ENCODE measurements at regions not wholly inside any gene's neighbourhood (a gene's known extent, or its start where the extent isn't known, plus 50 kb on each side); places are given as distances from the start of the nearest gene placed in this dataset.

DNA sequence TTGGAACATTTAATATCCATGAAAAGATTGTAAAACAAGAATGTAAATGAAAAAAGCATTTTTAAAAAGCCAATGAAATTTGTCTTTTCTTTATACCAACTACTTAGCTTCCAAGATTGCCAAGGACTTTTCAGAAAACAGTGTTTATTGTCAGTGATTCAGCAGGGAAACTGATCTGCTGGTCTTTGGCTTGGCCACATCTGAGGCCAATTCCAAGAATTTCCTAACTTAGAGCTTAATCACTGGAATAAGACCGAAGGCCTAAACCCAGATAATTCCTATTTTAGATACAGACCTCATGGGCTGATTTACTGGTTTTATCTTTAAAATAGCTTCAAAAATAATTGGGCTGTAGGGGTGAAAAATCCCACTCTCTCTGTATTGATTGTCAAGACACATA lies 260.5 kb upstream of the RORA start:
- H3K9me3 ChIP-seq (ENCODE audit: control insufficient read depth in 2 of 2, low read length in 2 of 2), result no peaks in the 10 kb centered on the region
- Mint-ChIP-seq H3K27ac (no peak overlapping the region), H3K27me3 (peaks cover 22% of the 10 kb centered on the region), H3K4me3 (no peak overlapping the region), H3K4me1 (no peaks in the 10 kb centered on the region), H3K36me3 (no peaks in the 10 kb centered on the region), H3K9me3 (peaks cover 0 to 5% (median 0%) of the 10 kb centered on the region in 7 donors)
- H3K36me3 ChIP-seq (ENCODE audit: control insufficient read depth, insufficient read depth, low read length), result no peaks in the 10 kb centered on the region
- ATAC-seq (ENCODE audit: low read depth in 2 of 2) (no peak), DNase-seq (no peak)
- no peak overlapping the region for H3K27ac ChIP-seq (ENCODE audit: insufficient read depth, low read length, poor library complexity, severe bottlenecking)
- no peaks in the 10 kb centered on the region for H3K4me1 ChIP-seq (ENCODE audit: control insufficient read depth, insufficient read depth, low read length, poor library complexity, severe bottlenecking)
- no peak overlapping the region for H3K4me3 ChIP-seq (ENCODE audit: low read depth, low read length)
- peaks cover 3% of the 10 kb centered on the region for H3K27me3 ChIP-seq (ENCODE audit: control insufficient read depth, insufficient read depth, low read length)

DNA sequence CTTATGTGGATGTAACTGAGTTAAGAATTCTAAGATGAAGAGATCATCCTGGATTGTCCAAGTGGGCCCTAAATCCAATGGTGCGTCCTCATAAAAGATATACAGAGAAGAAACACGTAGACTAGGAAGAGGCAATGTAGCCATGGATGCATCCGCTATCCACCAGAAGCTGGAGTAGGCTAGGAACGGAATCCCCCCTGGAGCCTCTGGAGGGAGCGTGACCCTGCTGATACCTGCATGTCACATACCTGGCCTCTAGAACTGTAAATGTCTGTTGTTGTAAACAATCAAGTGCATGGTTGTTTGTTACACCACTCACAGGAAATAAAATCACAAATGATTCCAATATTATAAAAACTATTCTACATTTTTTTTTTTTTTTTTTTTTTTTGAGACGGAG lies 254.5 kb upstream of the RORA start:
- Histone ChIP-seq H3K9me3 (ENCODE audit: control insufficient read depth in 2 of 2, low read length in 2 of 2) (no peaks in the 10 kb centered on the region), H3K36me3 (ENCODE audit: control insufficient read depth, insufficient read depth, low read length) (no peaks in the 10 kb centered on the region), H3K27ac (ENCODE audit: insufficient read depth, low read length, poor library complexity, severe bottlenecking) (no peak overlapping the region), H3K27me3 (ENCODE audit: control insufficient read depth, insufficient read depth, low read length) (no peaks in the 10 kb centered on the region), H3K4me3 (ENCODE audit: low read depth, low read length) (no peak overlapping the region), H3K4me1 (ENCODE audit: control insufficient read depth, insufficient read depth, low read length, poor library complexity, severe bottlenecking) (no peaks in the 10 kb centered on the region)
- Mint-ChIP-seq H3K27me3 (peaks cover 13% of the 10 kb centered on the region), H3K9me3 (peaks cover 0 to 5% (median 0%) of the 10 kb centered on the region in 7 donors), H3K4me1 (no peaks in the 10 kb centered on the region), H3K27ac (no peak overlapping the region), H3K36me3 (no peaks in the 10 kb centered on the region), H3K4me3 (no peak overlapping the region)
- ATAC-seq (ENCODE audit: low read depth in 2 of 2) (no peak), DNase-seq (no peak)

DNA sequence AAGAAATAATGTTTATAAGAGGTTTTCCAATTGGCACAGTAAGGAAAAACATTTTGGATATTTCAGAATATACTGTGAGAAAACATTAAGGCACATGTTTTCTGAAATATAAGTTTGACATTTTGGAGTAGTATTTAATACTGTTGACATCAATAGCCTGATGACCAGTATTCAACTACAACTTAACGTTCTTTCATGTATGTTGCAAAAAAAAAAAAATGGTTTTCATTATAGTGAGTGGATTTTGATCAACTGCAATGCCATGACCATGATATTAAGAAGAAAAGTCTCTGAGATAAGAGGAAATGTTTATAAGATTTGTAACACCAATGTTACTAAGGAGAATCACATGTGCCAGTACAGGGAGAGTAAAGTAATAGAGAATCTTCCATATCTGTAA lies 252.8 kb upstream of the RORA start:
- no peaks in the 10 kb centered on the region for H3K27me3 ChIP-seq (ENCODE audit: control insufficient read depth, insufficient read depth, low read length)
- H3K36me3 Mint-ChIP-seq, result no peaks in the 10 kb centered on the region
- peaks cover 0 to 2% (median 0%) of the 10 kb centered on the region in 7 donors for H3K9me3 Mint-ChIP-seq
- H3K4me3 Mint-ChIP-seq, result no peak overlapping the region
- no peak overlapping the region for H3K4me3 ChIP-seq (ENCODE audit: low read depth, low read length)
- no peak overlapping the region for H3K27ac ChIP-seq (ENCODE audit: insufficient read depth, low read length, poor library complexity, severe bottlenecking)
- no peaks in the 10 kb centered on the region for H3K36me3 ChIP-seq (ENCODE audit: control insufficient read depth, insufficient read depth, low read length)
- no peak overlapping the region for H3K27ac Mint-ChIP-seq
- no peak for DNase-seq
- no peaks in the 10 kb centered on the region for H3K9me3 ChIP-seq (ENCODE audit: control insufficient read depth in 2 of 2, low read length in 2 of 2)
- ATAC-seq (ENCODE audit: low read depth in 2 of 2), result no peak
- no peaks in the 10 kb centered on the region for H3K4me1 ChIP-seq (ENCODE audit: control insufficient read depth, insufficient read depth, low read length, poor library complexity, severe bottlenecking)
- H3K27me3 Mint-ChIP-seq, result peaks cover 9% of the 10 kb centered on the region
- H3K4me1 Mint-ChIP-seq, result no peaks in the 10 kb centered on the region

DNA sequence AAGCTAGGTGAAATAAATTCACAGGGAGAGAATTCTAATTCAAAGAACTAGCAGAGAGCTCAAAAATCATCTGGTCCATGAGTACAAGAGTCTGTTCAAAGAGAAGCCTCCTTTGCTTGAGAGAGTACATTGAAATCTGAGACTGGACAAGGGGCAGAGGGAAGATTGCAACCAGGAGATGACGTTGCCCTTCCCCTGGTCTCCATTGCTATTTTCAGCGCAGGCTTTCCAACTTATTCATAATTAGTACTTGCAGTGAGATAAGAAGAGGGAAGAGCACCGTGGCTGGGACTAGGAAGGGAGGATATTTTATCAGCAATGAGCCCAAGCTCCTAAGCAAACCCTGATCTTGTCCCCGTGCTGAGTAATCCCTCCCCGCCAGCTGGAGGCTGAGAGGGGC lies 251.8 kb upstream of the RORA start:
- no peaks in the 10 kb centered on the region for H3K36me3 Mint-ChIP-seq
- no peak overlapping the region for H3K27ac ChIP-seq (ENCODE audit: insufficient read depth, low read length, poor library complexity, severe bottlenecking)
- H3K4me1 ChIP-seq (ENCODE audit: control insufficient read depth, insufficient read depth, low read length, poor library complexity, severe bottlenecking), result no peaks in the 10 kb centered on the region
- H3K36me3 ChIP-seq (ENCODE audit: control insufficient read depth, insufficient read depth, low read length), result no peaks in the 10 kb centered on the region
- no peaks in the 10 kb centered on the region for H3K9me3 ChIP-seq (ENCODE audit: control insufficient read depth in 2 of 2, low read length in 2 of 2)
- DNase-seq (no peak), ATAC-seq (ENCODE audit: low read depth in 2 of 2) (no peak)
- H3K9me3 Mint-ChIP-seq, result peaks cover 0 to 2% (median 0%) of the 10 kb centered on the region in 7 donors
- no peak overlapping the region for H3K27ac Mint-ChIP-seq
- H3K4me3 Mint-ChIP-seq, result no peak overlapping the region
- H3K4me1 Mint-ChIP-seq, result no peaks in the 10 kb centered on the region
- peaks cover 9% of the 10 kb centered on the region for H3K27me3 Mint-ChIP-seq
- H3K4me3 ChIP-seq (ENCODE audit: low read depth, low read length), result no peak overlapping the region
- H3K27me3 ChIP-seq (ENCODE audit: control insufficient read depth, insufficient read depth, low read length), result no peaks in the 10 kb centered on the region

DNA sequence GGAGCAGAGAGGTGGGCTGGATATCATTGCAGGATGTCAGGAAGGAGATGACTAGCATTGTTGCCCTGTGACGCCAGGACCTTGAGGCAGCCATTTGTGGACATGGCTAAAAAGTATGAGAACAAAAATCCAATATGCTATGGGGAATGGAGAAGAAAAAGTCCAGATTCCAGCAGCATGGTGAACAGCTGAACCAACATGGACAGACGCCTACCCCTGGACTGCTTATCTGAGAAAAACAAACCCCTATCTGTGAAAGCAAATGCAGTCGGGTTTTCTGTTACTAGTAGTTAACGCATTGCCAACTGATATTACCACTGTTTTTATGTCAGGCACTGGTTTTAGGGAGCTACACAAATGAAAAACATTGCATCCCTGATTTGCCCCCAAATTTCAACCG lies 251.2 kb upstream of the RORA start:
- Mint-ChIP-seq H3K9me3 (peaks cover 0 to 2% (median 0%) of the 10 kb centered on the region in 7 donors), H3K36me3 (no peaks in the 10 kb centered on the region), H3K4me3 (no peak overlapping the region), H3K27me3 (peaks cover 7% of the 10 kb centered on the region), H3K27ac (no peak overlapping the region), H3K4me1 (no peaks in the 10 kb centered on the region)
- no peaks in the 10 kb centered on the region for H3K27me3 ChIP-seq (ENCODE audit: control insufficient read depth, insufficient read depth, low read length)
- no peak for ATAC-seq (ENCODE audit: low read depth in 2 of 2)
- no peaks in the 10 kb centered on the region for H3K4me1 ChIP-seq (ENCODE audit: control insufficient read depth, insufficient read depth, low read length, poor library complexity, severe bottlenecking)
- no peak overlapping the region for H3K27ac ChIP-seq (ENCODE audit: insufficient read depth, low read length, poor library complexity, severe bottlenecking)
- DNase-seq, result no peak
- H3K4me3 ChIP-seq (ENCODE audit: low read depth, low read length), result no peak overlapping the region
- no peaks in the 10 kb centered on the region for H3K9me3 ChIP-seq (ENCODE audit: control insufficient read depth in 2 of 2, low read length in 2 of 2)
- H3K36me3 ChIP-seq (ENCODE audit: control insufficient read depth, insufficient read depth, low read length), result no peaks in the 10 kb centered on the region

DNA sequence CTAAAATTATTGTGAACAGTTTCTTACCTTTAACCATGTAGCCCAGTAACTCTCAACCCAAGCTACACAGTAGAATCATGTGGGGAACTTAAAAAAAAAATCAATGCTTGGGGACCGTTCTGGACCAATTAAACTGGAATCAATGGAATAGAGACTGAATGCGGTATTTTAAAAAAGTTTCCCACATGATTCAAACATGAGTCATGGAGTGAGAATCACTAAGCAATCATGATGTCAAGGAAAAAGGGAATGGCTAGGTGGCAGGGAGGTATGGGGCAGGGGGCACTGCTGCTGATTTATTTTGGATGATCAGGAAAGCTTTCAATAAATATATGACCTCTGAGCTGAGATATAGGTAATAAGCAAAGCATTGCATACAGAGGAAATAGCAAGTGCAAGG lies 250.5 kb upstream of the RORA start:
- DNase-seq (no peak), ATAC-seq (ENCODE audit: low read depth in 2 of 2) (no peak)
- Mint-ChIP-seq H3K27me3 (peaks cover under 1% of the 10 kb centered on the region), H3K4me1 (no peaks in the 10 kb centered on the region), H3K27ac (no peak overlapping the region), H3K4me3 (no peak overlapping the region), H3K36me3 (no peaks in the 10 kb centered on the region), H3K9me3 (peaks cover 0 to 2% (median 0%) of the 10 kb centered on the region in 7 donors)
- H3K9me3 ChIP-seq (ENCODE audit: control insufficient read depth in 2 of 2, low read length in 2 of 2), result no peaks in the 10 kb centered on the region
- no peak overlapping the region for H3K4me3 ChIP-seq (ENCODE audit: low read depth, low read length)
- H3K27ac ChIP-seq (ENCODE audit: insufficient read depth, low read length, poor library complexity, severe bottlenecking), result no peak overlapping the region
- H3K4me1 ChIP-seq (ENCODE audit: control insufficient read depth, insufficient read depth, low read length, poor library complexity, severe bottlenecking), result no peaks in the 10 kb centered on the region
- H3K27me3 ChIP-seq (ENCODE audit: control insufficient read depth, insufficient read depth, low read length), result no peaks in the 10 kb centered on the region
- H3K36me3 ChIP-seq (ENCODE audit: control insufficient read depth, insufficient read depth, low read length), result no peaks in the 10 kb centered on the region

DNA sequence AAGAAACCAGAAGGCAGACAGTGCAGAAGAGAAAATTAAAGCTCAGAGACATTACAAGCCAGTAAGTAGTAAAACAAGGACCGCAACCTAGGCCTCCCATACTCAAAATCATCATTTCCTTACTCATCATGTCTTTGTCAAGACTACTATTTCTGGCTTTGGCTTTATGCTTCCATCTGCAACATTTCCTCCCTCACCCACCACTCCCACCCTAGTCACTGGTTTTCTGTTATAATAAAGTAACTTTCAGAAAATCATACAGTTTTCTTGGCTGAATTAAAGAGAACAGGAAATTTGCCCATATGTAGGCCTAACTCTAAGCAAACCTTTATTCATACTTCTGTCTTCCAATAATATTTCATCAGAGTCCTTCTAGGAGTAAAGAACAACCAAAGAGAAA lies 247.6 kb upstream of the RORA start:
- H3K27ac Mint-ChIP-seq, result no peak overlapping the region
- Histone ChIP-seq H3K4me3 (ENCODE audit: low read depth, low read length) (no peak overlapping the region), H3K27me3 (ENCODE audit: control insufficient read depth, insufficient read depth, low read length) (no peaks in the 10 kb centered on the region), H3K27ac (ENCODE audit: insufficient read depth, low read length, poor library complexity, severe bottlenecking) (no peak overlapping the region), H3K9me3 (ENCODE audit: control insufficient read depth in 2 of 2, low read length in 2 of 2) (no peaks in the 10 kb centered on the region), H3K4me1 (ENCODE audit: control insufficient read depth, insufficient read depth, low read length, poor library complexity, severe bottlenecking) (no peaks in the 10 kb centered on the region), H3K36me3 (ENCODE audit: control insufficient read depth, insufficient read depth, low read length) (no peaks in the 10 kb centered on the region)
- H3K27me3 Mint-ChIP-seq, result no peaks in the 10 kb centered on the region
- ATAC-seq (ENCODE audit: low read depth in 2 of 2), result no peak
- H3K9me3 Mint-ChIP-seq, result peaks cover 0 to 3% (median 0%) of the 10 kb centered on the region in 7 donors
- no peaks in the 10 kb centered on the region for H3K36me3 Mint-ChIP-seq
- no peaks in the 10 kb centered on the region for H3K4me1 Mint-ChIP-seq
- DNase-seq, result no peak
- no peak overlapping the region for H3K4me3 Mint-ChIP-seq

DNA sequence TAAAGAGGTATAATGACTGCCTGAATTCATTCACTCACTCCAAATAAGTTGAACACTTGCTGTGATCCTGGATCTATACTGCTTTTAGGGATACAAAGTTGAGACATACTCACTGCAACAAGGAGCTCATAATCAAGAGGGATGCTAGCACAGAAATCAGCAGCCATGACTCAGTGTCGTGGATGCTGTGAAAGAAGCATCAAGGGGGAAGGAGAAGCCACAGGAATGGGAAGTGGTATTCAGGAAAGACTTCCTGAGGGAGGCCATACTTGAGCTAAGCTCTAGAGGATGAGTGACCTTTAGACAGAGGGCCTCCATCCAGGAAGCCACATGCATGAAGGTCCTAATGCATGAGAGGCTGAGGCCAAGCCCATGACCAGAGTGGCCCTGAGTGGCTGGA lies 245.7 kb upstream of the RORA start:
- Histone ChIP-seq H3K4me1 (ENCODE audit: control insufficient read depth, insufficient read depth, low read length, poor library complexity, severe bottlenecking) (no peaks in the 10 kb centered on the region), H3K27me3 (ENCODE audit: control insufficient read depth, insufficient read depth, low read length) (no peaks in the 10 kb centered on the region), H3K4me3 (ENCODE audit: low read depth, low read length) (no peak overlapping the region), H3K27ac (ENCODE audit: insufficient read depth, low read length, poor library complexity, severe bottlenecking) (no peak overlapping the region), H3K9me3 (ENCODE audit: control insufficient read depth in 2 of 2, low read length in 2 of 2) (no peaks in the 10 kb centered on the region), H3K36me3 (ENCODE audit: control insufficient read depth, insufficient read depth, low read length) (no peaks in the 10 kb centered on the region)
- Mint-ChIP-seq H3K27ac (no peak overlapping the region), H3K27me3 (no peaks in the 10 kb centered on the region), H3K4me3 (no peak overlapping the region), H3K4me1 (no peaks in the 10 kb centered on the region), H3K36me3 (no peaks in the 10 kb centered on the region), H3K9me3 (peaks cover 0 to 3% (median 0%) of the 10 kb centered on the region in 7 donors)
- ATAC-seq (ENCODE audit: low read depth in 2 of 2), result no peak
- no peak for DNase-seq

Data from CD4-positive, CD25-positive, alpha-beta regulatory T cell (primary cell).